ENCODE measurements at regions not wholly inside any gene's neighbourhood (a gene's known extent, or its start where the extent isn't known, plus 50 kb on each side); places are given as distances from the start of the nearest gene placed in this dataset.

DNA sequence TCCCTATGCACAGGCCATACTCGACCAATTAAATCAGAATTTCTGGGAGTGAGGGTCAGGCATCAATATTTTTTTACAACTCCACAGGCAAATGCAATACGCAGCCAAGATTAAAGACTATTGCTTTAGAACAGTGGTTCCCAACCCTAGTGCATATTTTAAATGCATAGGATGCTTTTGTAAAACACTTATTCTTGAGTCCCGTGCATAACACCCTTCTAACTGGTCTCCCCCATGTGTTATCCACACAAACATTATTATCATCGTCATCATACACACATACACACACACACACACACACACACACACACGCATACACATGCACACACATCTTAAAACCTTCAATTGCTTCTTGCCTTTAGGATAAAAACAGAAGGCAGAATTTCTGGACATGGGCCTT is 145.0 kb upstream of the PELI1 start (continued):
- TF ChIP-seq ZNF331 (CRISPR knock-in tag; IDR thresholded peaks at IDR 0.05; ENCODE audit: low read depth) (no peak), NANOG (IDR thresholded peaks at IDR 0.05; ENCODE audit: borderline replicate concordance) (no peak), CREB1 (CRISPR knock-in tag; IDR thresholded peaks at IDR 0.05; ENCODE audit: low read depth) (no peak), EZH2phosphoT487 (IDR thresholded peaks at IDR 0.05; ENCODE audit: unreplicated experiment) (no peak)
- TF ChIP-seq, protein P1, sequence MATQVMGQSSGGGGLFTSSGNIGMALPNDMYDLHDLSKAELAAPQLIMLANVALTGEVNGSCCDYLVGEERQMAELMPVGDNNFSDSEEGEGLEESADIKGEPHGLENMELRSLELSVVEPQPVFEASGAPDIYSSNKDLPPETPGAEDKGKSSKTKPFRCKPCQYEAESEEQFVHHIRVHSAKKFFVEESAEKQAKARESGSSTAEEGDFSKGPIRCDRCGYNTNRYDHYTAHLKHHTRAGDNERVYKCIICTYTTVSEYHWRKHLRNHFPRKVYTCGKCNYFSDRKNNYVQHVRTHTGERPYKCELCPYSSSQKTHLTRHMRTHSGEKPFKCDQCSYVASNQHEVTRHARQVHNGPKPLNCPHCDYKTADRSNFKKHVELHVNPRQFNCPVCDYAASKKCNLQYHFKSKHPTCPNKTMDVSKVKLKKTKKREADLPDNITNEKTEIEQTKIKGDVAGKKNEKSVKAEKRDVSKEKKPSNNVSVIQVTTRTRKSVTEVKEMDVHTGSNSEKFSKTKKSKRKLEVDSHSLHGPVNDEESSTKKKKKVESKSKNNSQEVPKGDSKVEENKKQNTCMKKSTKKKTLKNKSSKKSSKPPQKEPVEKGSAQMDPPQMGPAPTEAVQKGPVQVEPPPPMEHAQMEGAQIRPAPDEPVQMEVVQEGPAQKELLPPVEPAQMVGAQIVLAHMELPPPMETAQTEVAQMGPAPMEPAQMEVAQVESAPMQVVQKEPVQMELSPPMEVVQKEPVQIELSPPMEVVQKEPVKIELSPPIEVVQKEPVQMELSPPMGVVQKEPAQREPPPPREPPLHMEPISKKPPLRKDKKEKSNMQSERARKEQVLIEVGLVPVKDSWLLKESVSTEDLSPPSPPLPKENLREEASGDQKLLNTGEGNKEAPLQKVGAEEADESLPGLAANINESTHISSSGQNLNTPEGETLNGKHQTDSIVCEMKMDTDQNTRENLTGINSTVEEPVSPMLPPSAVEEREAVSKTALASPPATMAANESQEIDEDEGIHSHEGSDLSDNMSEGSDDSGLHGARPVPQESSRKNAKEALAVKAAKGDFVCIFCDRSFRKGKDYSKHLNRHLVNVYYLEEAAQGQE (IDR thresholded peaks at IDR 0.05; ENCODE audit: unreplicated experiment): no peak

DNA sequence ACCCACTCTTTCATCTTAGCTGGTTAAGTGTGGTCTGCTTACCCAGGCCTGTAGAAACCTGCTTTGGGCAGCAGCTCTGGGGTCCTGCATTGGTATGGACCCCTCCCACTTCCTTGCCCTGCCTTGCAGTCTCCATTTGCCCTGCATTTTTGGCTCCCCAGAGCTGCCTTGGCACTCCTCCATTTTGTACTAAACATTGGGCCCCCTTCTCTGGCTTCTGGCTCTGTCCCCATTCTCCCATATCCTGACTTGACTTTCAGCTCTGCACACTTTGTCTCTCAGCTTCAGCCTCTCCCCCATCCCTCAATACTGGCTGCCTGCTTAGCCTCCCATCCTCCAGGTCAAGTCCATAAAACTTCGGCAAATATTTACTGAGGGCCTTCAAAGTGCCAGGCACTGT is 145.5 kb upstream of the PELI1 start:
- Histone ChIP-seq H3K4me1 (ENCODE audit: insufficient read depth) (peaks cover 44% of the 10 kb centered on the region), H3K36me3 (ENCODE audit: insufficient read depth) (no peaks in the 10 kb centered on the region), H3K79me2 (replicated peaks; ENCODE audit: insufficient read depth) (no peaks in the 10 kb centered on the region), H4K20me1 (replicated peaks; ENCODE audit: insufficient read depth) (no peaks in the 10 kb centered on the region), H2AFZ (no peak overlapping the region), H3K27ac (ENCODE audit: low read depth) (no peak overlapping the region), H3K4me2 (no peak overlapping the region), H3K27me3 (ENCODE audit: insufficient read depth) (peaks cover 11% of the 10 kb centered on the region; the same call in 1 of the 2 replicates), H3F3A (replicated peaks; ENCODE audit: low read depth) (no peaks in the 10 kb centered on the region), H3K9me2 (ENCODE audit: insufficient read depth) (no peaks in the 10 kb centered on the region; the same call in 1 of the 2 replicates), H3K4me3 (no peak overlapping the region)
- H3K27me3 Mint-ChIP-seq (ENCODE audit: insufficient read depth, low read depth, poor library complexity): peaks cover 4% of the 10 kb centered on the region
- peaks cover 2% of the 10 kb centered on the region; the same call in 1 of the 3 replicates for H3K36me3 Mint-ChIP-seq (ENCODE audit: low read depth)
- ATAC-seq (no peak), DNase-seq (ENCODE audit: low spot score) (no peak)
- H3K4me1 Mint-ChIP-seq: peaks cover 36% of the 10 kb centered on the region
- no peaks in the 10 kb centered on the region; the same call in 2 of the 3 replicates for H3K9me3 Mint-ChIP-seq
- no peak overlapping the region for H3K4me3 Mint-ChIP-seq
- H3K27ac Mint-ChIP-seq: no peak overlapping the region
- TF ChIP-seq ZNF114 (CRISPR knock-in tag; IDR thresholded peaks at IDR 0.05): no peak
- no peak for TF ChIP-seq JUNB (IDR thresholded peaks at IDR 0.05; ENCODE audit: unreplicated experiment)
- TF ChIP-seq EZH2 (IDR thresholded peaks at IDR 0.05; ENCODE audit: low read depth, unreplicated experiment): no peak
- TF ChIP-seq, protein P2, sequence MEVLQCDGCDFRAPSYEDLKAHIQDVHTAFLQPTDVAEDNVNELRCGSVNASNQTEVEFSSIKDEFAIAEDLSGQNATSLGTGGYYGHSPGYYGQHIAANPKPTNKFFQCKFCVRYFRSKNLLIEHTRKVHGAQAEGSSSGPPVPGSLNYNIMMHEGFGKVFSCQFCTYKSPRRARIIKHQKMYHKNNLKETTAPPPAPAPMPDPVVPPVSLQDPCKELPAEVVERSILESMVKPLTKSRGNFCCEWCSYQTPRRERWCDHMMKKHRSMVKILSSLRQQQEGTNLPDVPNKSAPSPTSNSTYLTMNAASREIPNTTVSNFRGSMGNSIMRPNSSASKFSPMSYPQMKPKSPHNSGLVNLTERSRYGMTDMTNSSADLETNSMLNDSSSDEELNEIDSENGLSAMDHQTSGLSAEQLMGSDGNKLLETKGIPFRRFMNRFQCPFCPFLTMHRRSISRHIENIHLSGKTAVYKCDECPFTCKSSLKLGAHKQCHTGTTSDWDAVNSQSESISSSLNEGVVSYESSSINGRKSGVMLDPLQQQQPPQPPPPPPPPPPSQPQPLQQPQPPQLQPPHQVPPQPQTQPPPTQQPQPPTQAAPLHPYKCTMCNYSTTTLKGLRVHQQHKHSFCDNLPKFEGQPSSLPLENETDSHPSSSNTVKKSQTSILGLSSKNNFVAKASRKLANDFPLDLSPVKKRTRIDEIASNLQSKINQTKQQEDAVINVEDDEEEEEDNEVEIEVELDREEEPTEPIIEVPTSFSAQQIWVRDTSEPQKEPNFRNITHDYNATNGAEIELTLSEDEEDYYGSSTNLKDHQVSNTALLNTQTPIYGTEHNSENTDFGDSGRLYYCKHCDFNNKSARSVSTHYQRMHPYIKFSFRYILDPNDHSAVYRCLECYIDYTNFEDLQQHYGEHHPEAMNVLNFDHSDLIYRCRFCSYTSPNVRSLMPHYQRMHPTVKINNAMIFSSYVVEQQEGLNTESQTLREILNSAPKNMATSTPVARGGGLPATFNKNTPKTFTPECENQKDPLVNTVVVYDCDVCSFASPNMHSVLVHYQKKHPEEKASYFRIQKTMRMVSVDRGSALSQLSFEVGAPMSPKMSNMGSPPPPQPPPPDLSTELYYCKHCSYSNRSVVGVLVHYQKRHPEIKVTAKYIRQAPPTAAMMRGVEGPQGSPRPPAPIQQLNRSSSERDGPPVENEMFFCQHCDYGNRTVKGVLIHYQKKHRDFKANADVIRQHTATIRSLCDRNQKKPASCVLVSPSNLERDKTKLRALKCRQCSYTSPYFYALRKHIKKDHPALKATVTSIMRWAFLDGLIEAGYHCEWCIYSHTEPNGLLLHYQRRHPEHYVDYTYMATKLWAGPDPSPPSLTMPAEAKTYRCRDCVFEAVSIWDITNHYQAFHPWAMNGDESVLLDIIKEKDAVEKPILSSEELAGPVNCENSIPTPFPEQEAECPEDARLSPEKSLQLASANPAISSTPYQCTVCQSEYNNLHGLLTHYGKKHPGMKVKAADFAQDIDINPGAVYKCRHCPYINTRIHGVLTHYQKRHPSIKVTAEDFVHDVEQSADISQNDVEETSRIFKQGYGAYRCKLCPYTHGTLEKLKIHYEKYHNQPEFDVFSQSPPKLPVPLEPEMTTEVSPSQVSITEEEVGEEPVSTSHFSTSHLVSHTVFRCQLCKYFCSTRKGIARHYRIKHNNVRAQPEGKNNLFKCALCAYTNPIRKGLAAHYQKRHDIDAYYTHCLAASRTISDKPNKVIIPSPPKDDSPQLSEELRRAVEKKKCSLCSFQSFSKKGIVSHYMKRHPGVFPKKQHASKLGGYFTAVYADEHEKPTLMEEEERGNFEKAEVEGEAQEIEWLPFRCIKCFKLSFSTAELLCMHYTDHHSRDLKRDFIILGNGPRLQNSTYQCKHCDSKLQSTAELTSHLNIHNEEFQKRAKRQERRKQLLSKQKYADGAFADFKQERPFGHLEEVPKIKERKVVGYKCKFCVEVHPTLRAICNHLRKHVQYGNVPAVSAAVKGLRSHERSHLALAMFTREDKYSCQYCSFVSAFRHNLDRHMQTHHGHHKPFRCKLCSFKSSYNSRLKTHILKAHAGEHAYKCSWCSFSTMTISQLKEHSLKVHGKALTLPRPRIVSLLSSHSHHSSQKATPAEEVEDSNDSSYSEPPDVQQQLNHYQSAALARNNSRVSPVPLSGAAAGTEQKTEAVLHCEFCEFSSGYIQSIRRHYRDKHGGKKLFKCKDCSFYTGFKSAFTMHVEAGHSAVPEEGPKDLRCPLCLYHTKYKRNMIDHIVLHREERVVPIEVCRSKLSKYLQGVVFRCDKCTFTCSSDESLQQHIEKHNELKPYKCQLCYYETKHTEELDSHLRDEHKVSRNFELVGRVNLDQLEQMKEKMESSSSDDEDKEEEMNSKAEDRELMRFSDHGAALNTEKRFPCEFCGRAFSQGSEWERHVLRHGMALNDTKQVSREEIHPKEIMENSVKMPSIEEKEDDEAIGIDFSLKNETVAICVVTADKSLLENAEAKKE (CRISPR knock-in tag; IDR thresholded peaks at IDR 0.05): no peak
- TF ChIP-seq POLR2AphosphoS5 (IDR thresholded peaks at IDR 0.05; ENCODE audit: low read depth): no peak
- TF ChIP-seq CREB1 (CRISPR knock-in tag; IDR thresholded peaks at IDR 0.05; ENCODE audit: low read depth): no peak
- TF ChIP-seq, protein P3, sequence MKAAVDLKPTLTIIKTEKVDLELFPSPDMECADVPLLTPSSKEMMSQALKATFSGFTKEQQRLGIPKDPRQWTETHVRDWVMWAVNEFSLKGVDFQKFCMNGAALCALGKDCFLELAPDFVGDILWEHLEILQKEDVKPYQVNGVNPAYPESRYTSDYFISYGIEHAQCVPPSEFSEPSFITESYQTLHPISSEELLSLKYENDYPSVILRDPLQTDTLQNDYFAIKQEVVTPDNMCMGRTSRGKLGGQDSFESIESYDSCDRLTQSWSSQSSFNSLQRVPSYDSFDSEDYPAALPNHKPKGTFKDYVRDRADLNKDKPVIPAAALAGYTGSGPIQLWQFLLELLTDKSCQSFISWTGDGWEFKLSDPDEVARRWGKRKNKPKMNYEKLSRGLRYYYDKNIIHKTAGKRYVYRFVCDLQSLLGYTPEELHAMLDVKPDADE (IDR thresholded peaks at IDR 0.05): no peak
- no peak for TF ChIP-seq NANOG (IDR thresholded peaks at IDR 0.05; ENCODE audit: borderline replicate concordance)
- no peak for TF ChIP-seq STAT1 (IDR thresholded peaks at IDR 0.05; ENCODE audit: unreplicated experiment)
- TF ChIP-seq, protein P4, sequence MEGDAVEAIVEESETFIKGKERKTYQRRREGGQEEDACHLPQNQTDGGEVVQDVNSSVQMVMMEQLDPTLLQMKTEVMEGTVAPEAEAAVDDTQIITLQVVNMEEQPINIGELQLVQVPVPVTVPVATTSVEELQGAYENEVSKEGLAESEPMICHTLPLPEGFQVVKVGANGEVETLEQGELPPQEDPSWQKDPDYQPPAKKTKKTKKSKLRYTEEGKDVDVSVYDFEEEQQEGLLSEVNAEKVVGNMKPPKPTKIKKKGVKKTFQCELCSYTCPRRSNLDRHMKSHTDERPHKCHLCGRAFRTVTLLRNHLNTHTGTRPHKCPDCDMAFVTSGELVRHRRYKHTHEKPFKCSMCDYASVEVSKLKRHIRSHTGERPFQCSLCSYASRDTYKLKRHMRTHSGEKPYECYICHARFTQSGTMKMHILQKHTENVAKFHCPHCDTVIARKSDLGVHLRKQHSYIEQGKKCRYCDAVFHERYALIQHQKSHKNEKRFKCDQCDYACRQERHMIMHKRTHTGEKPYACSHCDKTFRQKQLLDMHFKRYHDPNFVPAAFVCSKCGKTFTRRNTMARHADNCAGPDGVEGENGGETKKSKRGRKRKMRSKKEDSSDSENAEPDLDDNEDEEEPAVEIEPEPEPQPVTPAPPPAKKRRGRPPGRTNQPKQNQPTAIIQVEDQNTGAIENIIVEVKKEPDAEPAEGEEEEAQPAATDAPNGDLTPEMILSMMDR (conservative IDR thresholded peaks at IDR 0.05; ENCODE audit: low read depth in 2 of 2): no peak
- no peak for TF ChIP-seq ZNF331 (CRISPR knock-in tag; IDR thresholded peaks at IDR 0.05; ENCODE audit: low read depth)

Data from GM23338 (cell line).